Fibroblast of lung (primary cell): ENCODE measurements at regions not wholly inside any gene's neighbourhood (a gene's known extent, or its start where the extent isn't known, plus 50 kb on each side); places are given as distances from the start of the nearest gene placed in this dataset.

Experiments used
- CTCF ChIP-seq, 2 donors: IDR thresholded peaks in 1 of 2; conservative IDR thresholded peaks in 1 of 2; 1 replicate in 1 of 2; 2 replicates in 1 of 2; pipeline ENCODE4 v1.5.1; 2011 to 2012; ENCODE audit warnings: low read length in 2 of 2, control low read depth in 1 of 2, inconsistent platforms in 1 of 2, low read depth in 1 of 2, mild to moderate bottlenecking in 1 of 2
- EZH2 ChIP-seq: IDR thresholded peaks from 2 replicates; pipeline ENCODE4 v1.5.1; 2012; ENCODE audit warnings: low read length, control low read depth, mild to moderate bottlenecking; ENCODE audit errors: missing control alignments

GRCh38 chr6:163892824-163893561 is 478.5 kb downstream of the QKI start:
- TF ChIP-seq CTCF (conservative IDR thresholded peaks at IDR 0.05 in 1 of 2, IDR thresholded peaks at IDR 0.05 in 1 of 2; ENCODE audit: low read depth in 1 of 2, low read length in 2 of 2) (no peak), EZH2 (no peak)
